ENCODE measurements at regions not wholly inside any gene's neighbourhood (a gene's known extent, or its start where the extent isn't known, plus 50 kb on each side); places are given as distances from the start of the nearest gene placed in this dataset.
"Not testable (repeated sequence)": the region's sequence is repeated elsewhere in the genome, so short reads cannot be mapped to it uniquely, and the experiment has no call there.

DNA sequence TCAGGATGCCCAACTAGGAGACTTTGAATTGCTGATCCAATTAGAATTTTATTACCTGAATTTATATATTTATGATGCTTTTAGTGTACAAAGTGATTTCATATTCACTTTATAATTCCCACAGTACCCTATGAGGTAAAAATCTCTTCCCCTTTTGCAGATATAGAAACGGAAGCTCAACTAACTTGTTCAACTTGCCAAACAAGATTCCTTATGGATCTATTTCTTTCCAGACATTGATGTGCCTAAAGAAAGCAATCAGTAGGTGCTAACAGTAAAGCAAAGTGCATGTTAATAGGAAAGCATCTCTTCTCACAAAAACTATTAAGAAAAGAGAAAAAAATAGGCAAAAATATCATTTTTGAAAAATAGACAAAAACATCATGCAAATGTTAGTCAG, 65.9 kb upstream of the PPP1R12A start:
- H3K4me1 ChIP-seq, result no peaks in the 10 kb centered on the region
- TF ChIP-seq POLR2A (IDR thresholded peaks at IDR 0.05), result no peak
- TF ChIP-seq, protein P1, sequence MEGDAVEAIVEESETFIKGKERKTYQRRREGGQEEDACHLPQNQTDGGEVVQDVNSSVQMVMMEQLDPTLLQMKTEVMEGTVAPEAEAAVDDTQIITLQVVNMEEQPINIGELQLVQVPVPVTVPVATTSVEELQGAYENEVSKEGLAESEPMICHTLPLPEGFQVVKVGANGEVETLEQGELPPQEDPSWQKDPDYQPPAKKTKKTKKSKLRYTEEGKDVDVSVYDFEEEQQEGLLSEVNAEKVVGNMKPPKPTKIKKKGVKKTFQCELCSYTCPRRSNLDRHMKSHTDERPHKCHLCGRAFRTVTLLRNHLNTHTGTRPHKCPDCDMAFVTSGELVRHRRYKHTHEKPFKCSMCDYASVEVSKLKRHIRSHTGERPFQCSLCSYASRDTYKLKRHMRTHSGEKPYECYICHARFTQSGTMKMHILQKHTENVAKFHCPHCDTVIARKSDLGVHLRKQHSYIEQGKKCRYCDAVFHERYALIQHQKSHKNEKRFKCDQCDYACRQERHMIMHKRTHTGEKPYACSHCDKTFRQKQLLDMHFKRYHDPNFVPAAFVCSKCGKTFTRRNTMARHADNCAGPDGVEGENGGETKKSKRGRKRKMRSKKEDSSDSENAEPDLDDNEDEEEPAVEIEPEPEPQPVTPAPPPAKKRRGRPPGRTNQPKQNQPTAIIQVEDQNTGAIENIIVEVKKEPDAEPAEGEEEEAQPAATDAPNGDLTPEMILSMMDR (IDR thresholded peaks at IDR 0.05), result no peak
- H3K36me3 ChIP-seq, result no peaks in the 10 kb centered on the region
- H3K27ac ChIP-seq, result no peak overlapping the region
- WGBS, 4 donors, result 0 to 97% (median 34%) methylated on average over 1 of the region's 1 CpG
- ATAC-seq (no peak), DNase-seq (no peak)
- H3K9me3 ChIP-seq, result no peaks in the 10 kb centered on the region
- intact Hi-C loops (cut with DNase I), result no loop called here
- H3K4me3 ChIP-seq, result no peak overlapping the region
- H3K27me3 ChIP-seq, result no peaks in the 10 kb centered on the region

DNA sequence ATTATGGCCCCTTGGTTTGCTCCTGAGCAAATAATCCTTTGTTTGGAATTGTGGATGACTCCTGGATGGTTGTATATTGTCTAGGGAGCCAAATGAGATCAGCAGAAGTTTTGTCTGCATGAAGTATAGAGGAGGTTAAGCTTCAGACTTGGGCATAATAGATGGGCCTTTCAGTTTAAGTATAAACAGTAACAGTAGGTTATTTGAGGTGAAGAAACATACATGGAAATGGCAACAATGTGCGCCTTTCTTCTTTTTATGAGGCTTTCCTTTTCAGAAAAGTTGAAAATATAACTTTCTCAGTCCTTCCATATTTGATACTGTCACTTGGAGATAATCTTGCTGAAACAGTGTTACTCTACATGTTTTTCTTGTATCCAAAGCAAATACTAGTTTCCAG, 63.7 kb upstream of the PPP1R12A start:
- WGBS, 4 donors, result 88 to 96% (median 91%) methylated on average over 1 of the region's 1 CpG
- H3K27me3 ChIP-seq, result no peaks in the 10 kb centered on the region
- peak overlapping the region in 1 of 12 donors; percentile 46 for H3K27ac ChIP-seq
- no peak for DNase-seq
- no peaks in the 10 kb centered on the region for H3K36me3 ChIP-seq
- H3K4me1 ChIP-seq, result no peaks in the 10 kb centered on the region
- no peak for ATAC-seq
- H3K9me3 ChIP-seq, result no peaks in the 10 kb centered on the region
- intact Hi-C loops (cut with DNase I), result no loop called here
- H3K4me3 ChIP-seq, result no peak overlapping the region
- TF ChIP-seq, protein P1 (IDR thresholded peaks at IDR 0.05), result no peak
- no peak for TF ChIP-seq POLR2A (IDR thresholded peaks at IDR 0.05)

- WGBS, 4 donors, result 85 to 90% (median 88%) methylated on average over 2 of the region's 2 CpGs
- no peak for TF ChIP-seq POLR2A (IDR thresholded peaks at IDR 0.05)
- TF ChIP-seq, protein P1 (IDR thresholded peaks at IDR 0.05), result no peak
- ATAC-seq, result no peak
- no peak overlapping the region for H3K4me3 ChIP-seq
- H3K27me3 ChIP-seq, result no peaks in the 10 kb centered on the region
- DNase-seq, result no peak
- intact Hi-C loops (cut with DNase I), result no loop called here
- H3K4me1 ChIP-seq, result no peaks in the 10 kb centered on the region
- no peak overlapping the region for H3K27ac ChIP-seq
- no peaks in the 10 kb centered on the region for H3K9me3 ChIP-seq
- H3K36me3 ChIP-seq, result no peaks in the 10 kb centered on the region
These were observed 62.3 kb upstream of the PPP1R12A start for GRCh38 chr12:79997096-79997791.

- ATAC-seq; intact Hi-C loops (cut with DNase I); H3K27me3 ChIP-seq; H3K4me3 ChIP-seq; H3K27ac ChIP-seq; H3K36me3 ChIP-seq; H3K9me3 ChIP-seq; DNase-seq; H3K4me1 ChIP-seq: not testable (repeated sequence)
- WGBS, 4 donors, result 90 to 93% (median 92%) methylated on average over 7 of the region's 7 CpGs
These were observed 60.6 kb upstream of the PPP1R12A start for GRCh38 chr12:79995385-79996084.
